ENCODE measurements at regions not wholly inside any gene's neighbourhood (a gene's known extent, or its start where the extent isn't known, plus 50 kb on each side); places are given as distances from the start of the nearest gene placed in this dataset.

- Histone ChIP-seq H3K27me3 (no peaks in the 10 kb centered on the region), H3K4me3 (no peak overlapping the region), H3K27ac (no peak overlapping the region), H4K20me1 (ENCODE audit: low read depth) (no peaks in the 10 kb centered on the region), H3K4me2 (no peak overlapping the region), H3K36me3 (no peaks in the 10 kb centered on the region), H3K79me2 (ENCODE audit: low read depth) (no peaks in the 10 kb centered on the region), H2AFZ (replicated peaks) (no peak overlapping the region), H3F3A (ENCODE audit: low read depth) (peaks cover 16% of the 10 kb centered on the region), H3K9me3 (ENCODE audit: low read depth) (no peaks in the 10 kb centered on the region), H3K9ac (no peak overlapping the region), H3K4me1 (peaks cover 35% of the 10 kb centered on the region)
- no peak for DNase-seq (ENCODE audit: low spot score)
- no peaks in the 10 kb centered on the region for H3K36me3 Mint-ChIP-seq
- H3K4me3 Mint-ChIP-seq: no peak overlapping the region
- H3K27ac Mint-ChIP-seq: no peak overlapping the region
- no peaks in the 10 kb centered on the region for H3K9me3 Mint-ChIP-seq
- peaks cover 17% of the 10 kb centered on the region for H3K4me1 Mint-ChIP-seq
- TF ChIP-seq CTCF (IDR thresholded peaks at IDR 0.05) (no peak), EZH2 (IDR thresholded peaks at IDR 0.05) (no peak), EZH2phosphoT487 (IDR thresholded peaks at IDR 0.05) (no peak)
- no peaks in the 10 kb centered on the region for H3K27me3 Mint-ChIP-seq (ENCODE audit: insufficient read depth, low read depth)
These were observed 110.6 kb downstream of the FAM76B start for GRCh38 chr11:95678988-95679387.

GRCh38 chr11:95676308-95676707 lies 113.3 kb downstream of the FAM76B start:
- Histone ChIP-seq H3K4me1 (peaks cover 35% of the 10 kb centered on the region), H3K27ac (no peak overlapping the region), H4K20me1 (ENCODE audit: low read depth) (no peaks in the 10 kb centered on the region), H3K4me3 (no peak overlapping the region), H3K79me2 (ENCODE audit: low read depth) (no peaks in the 10 kb centered on the region), H3K27me3 (no peaks in the 10 kb centered on the region), H3K9ac (no peak overlapping the region), H2AFZ (replicated peaks) (no peak overlapping the region), H3K36me3 (no peaks in the 10 kb centered on the region), H3K4me2 (no peak overlapping the region), H3K9me3 (ENCODE audit: low read depth) (no peaks in the 10 kb centered on the region), H3F3A (ENCODE audit: low read depth) (peaks cover 16% of the 10 kb centered on the region)
- Mint-ChIP-seq H3K27ac (no peak overlapping the region), H3K9me3 (no peaks in the 10 kb centered on the region), H3K4me3 (no peak overlapping the region), H3K27me3 (ENCODE audit: insufficient read depth, low read depth) (no peaks in the 10 kb centered on the region), H3K4me1 (peaks cover 17% of the 10 kb centered on the region), H3K36me3 (no peaks in the 10 kb centered on the region)
- DNase-seq (ENCODE audit: low spot score): no peak
- TF ChIP-seq EZH2 (IDR thresholded peaks at IDR 0.05) (no peak), EZH2phosphoT487 (IDR thresholded peaks at IDR 0.05) (no peak), CTCF (IDR thresholded peaks at IDR 0.05) (no peak)

- Histone ChIP-seq H3K9me3 (ENCODE audit: low read depth) (no peaks in the 10 kb centered on the region), H3F3A (ENCODE audit: low read depth) (peaks cover 16% of the 10 kb centered on the region), H3K27ac (peak overlapping the region; percentile 60), H2AFZ (replicated peaks) (peak overlapping the region; percentile 5), H3K27me3 (no peaks in the 10 kb centered on the region), H3K4me2 (no peak overlapping the region), H3K4me1 (peaks cover 35% of the 10 kb centered on the region), H3K9ac (no peak overlapping the region), H3K79me2 (ENCODE audit: low read depth) (no peaks in the 10 kb centered on the region), H4K20me1 (ENCODE audit: low read depth) (no peaks in the 10 kb centered on the region), H3K36me3 (no peaks in the 10 kb centered on the region), H3K4me3 (no peak overlapping the region)
- Mint-ChIP-seq H3K27ac (no peak overlapping the region), H3K36me3 (no peaks in the 10 kb centered on the region), H3K4me1 (peaks cover 17% of the 10 kb centered on the region), H3K27me3 (ENCODE audit: insufficient read depth, low read depth) (no peaks in the 10 kb centered on the region), H3K4me3 (no peak overlapping the region), H3K9me3 (no peaks in the 10 kb centered on the region)
- TF ChIP-seq EZH2 (IDR thresholded peaks at IDR 0.05) (no peak), EZH2phosphoT487 (IDR thresholded peaks at IDR 0.05) (no peak), CTCF (IDR thresholded peaks at IDR 0.05) (no peak)
- DNase-seq (ENCODE audit: low spot score): no peak
These were observed 114.0 kb downstream of the FAM76B start for GRCh38 chr11:95675585-95675984.
